HG02973 (cell line): ENCODE measurements at regions not wholly inside any gene's neighbourhood (a gene's known extent, or its start where the extent isn't known, plus 50 kb on each side); places are given as distances from the start of the nearest gene placed in this dataset.
A peak's percentile ranks its signal among the peaks of the same experiment; 100 is the strongest.
"Not testable (repeated sequence)": the region's sequence is repeated elsewhere in the genome, so short reads cannot be mapped to it uniquely, and the experiment has no call there.

Experiments used
- ATAC-seq: cut with Tn5 transposase; IDR thresholded peaks from one replicate; pipeline ENCODE4 v1.9.1; 2021; ENCODE audit warnings: moderate library complexity; ENCODE audit not compliant: unreplicated experiment

GRCh38 chr12:127155935-127156619 is 1110.9 kb upstream of the TMEM132C start:
- ATAC-seq, result not testable (repeated sequence)

GRCh38 chr12:127157501-127158366 is 1109.2 kb upstream of the TMEM132C start:
- ATAC-seq, result not testable (repeated sequence)

GRCh38 chr12:127158385-127159061 is 1108.4 kb upstream of the TMEM132C start:
- ATAC-seq, result no peak

- no peak for ATAC-seq
These were observed 1105.5 kb upstream of the TMEM132C start for GRCh38 chr12:127161466-127161865.

GRCh38 chr12:127162307-127162706 is 1104.7 kb upstream of the TMEM132C start:
- no peak for ATAC-seq

DNA sequence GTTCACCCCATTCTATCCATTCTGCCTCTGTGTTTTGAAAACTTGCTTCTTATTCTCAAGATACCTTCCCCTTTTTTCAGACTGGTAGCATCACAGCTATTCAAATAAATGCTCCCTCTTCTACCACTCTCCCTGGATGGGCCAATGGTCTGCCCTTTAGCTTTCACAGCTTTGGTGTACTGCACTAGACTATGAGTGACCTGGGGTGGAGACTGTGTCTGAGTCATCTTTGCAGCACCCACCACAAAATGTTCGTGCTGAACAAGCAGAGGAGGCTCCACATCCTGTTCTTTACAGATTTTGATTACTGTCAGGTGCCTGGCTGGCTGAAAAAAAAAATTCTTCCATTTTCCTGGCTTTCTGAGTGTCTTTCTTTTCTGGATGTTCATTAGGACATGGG is 1104.1 kb upstream of the TMEM132C start:
- ATAC-seq, result peak; percentile 76

GRCh38 chr12:127165567-127166392 is 1101.2 kb upstream of the TMEM132C start:
- peak; percentile 58 for ATAC-seq

GRCh38 chr12:127169321-127170181 is 1097.4 kb upstream of the TMEM132C start:
- ATAC-seq, result no peak

- ATAC-seq, result no peak
These were observed 1096.5 kb upstream of the TMEM132C start for GRCh38 chr12:127170226-127171180.

GRCh38 chr12:127172861-127173260 is 1094.1 kb upstream of the TMEM132C start:
- no peak for ATAC-seq

DNA sequence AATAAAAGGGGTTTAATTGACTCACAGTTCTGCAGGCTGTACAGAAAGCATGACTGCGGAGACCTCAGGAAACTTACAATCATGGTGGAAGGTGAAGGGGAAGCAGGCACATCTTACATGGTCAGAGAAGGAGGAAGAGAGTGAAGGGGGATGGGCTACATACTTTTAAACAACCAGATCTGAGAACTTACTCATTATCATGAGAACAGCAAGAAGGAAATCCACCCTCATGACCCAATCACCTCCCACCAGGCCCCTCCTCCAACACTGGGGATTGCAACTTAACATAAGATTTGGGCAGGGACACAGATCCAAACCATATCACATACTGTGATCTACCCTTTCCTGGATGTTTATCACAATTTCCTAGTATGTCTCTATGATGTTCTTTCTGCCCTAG is 1093.0 kb upstream of the TMEM132C start:
- not testable (repeated sequence) for ATAC-seq

GRCh38 chr12:127174881-127175280 is 1092.1 kb upstream of the TMEM132C start:
- no peak for ATAC-seq

DNA sequence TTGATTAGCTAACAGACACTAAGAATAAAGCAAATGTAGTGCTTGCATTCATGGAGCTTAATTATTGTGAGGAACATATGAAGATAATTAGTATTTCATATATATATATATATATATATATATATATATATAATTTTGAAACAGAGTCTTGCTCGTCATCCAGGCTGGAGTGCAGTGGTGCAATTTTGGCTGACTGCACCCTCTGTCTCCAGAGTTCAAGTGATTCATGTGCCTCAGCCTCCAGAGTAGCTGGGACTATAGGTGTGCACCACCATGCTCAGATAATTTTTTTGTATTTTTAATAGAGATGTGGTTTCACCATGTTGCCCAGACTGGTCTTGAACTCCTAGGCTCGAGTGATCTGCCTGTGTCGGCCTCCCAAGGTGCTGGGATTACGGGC is 1091.6 kb upstream of the TMEM132C start:
- ATAC-seq, result no peak

GRCh38 chr12:127176804-127177203 is 1090.2 kb upstream of the TMEM132C start:
- ATAC-seq, result no peak

GRCh38 chr12:127178052-127178451 is 1088.9 kb upstream of the TMEM132C start:
- no peak for ATAC-seq

GRCh38 chr12:127178463-127178862 is 1088.5 kb upstream of the TMEM132C start:
- ATAC-seq, result no peak

- ATAC-seq, result no peak
These were observed 1087.8 kb upstream of the TMEM132C start for GRCh38 chr12:127179176-127179575.

DNA sequence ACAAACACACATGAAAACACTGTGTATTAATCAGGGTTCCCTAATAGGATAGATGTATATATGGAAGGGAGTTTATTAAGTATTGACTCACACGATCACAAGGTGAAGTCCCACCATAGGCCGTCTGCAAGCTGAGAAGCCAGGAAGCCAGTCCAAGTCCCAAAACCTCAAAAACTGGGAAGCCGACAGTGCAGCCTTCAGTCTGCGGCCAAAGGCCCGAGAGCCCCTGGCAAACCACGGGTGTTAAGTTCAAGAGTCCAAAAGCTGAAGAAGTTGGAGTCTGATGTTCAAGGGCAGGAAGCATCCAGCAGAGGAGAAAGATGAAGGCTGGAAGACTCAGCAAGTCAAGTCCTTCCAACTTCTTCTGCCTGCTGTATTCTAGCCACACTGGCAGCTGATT is 1085.0 kb upstream of the TMEM132C start:
- ATAC-seq, result no peak

DNA sequence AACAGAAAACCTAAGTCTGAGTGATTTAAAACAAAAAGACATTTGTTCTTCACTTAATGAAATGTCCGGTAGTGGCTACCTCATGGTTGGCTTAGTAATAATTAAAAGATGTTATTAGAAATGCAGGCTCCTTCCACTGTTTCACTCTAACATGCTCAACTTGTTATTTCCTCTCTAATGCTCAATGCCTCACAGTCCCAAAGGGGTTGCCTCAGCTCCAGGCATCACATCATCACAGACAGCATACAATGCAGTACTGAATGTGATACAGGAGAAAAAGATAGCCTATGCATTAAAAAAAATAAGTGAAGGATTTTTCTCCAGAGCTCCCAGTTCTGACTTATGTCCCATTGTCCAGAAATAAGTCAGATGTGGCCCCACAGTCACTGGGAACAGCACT is 1077.0 kb upstream of the TMEM132C start:
- no peak for ATAC-seq
